OCI-LY3 (cell line): ENCODE measurements at regions not wholly inside any gene's neighbourhood (a gene's known extent, or its start where the extent isn't known, plus 50 kb on each side); places are given as distances from the start of the nearest gene placed in this dataset.

ENCODE experiments used
- H2AFZ ChIP-seq: fragments of 200-600, 300-600 bp; shearing (Covaris generic); 2 replicates; pipeline ENCODE4 v1.6.0; 2014; ENCODE audit warnings: antibody characterized with exemption, low read depth, low read length
- H3K27ac ChIP-seq: fragments of 200-600, 300-600 bp; sonication (generic); 2 replicates; pipeline ENCODE4 v1.5.1; 2014; ENCODE audit warnings: mild to moderate bottlenecking, low read length, moderate library complexity, mixed read lengths
- H3K27me3 ChIP-seq: fragments of 200-600, 300-600 bp; sonication (generic); 2 replicates; pipeline ENCODE4 v1.6.1; 2014; ENCODE audit warnings: low read depth, low read length, mixed read lengths
- H3K36me3 ChIP-seq: fragments of 200-600, 300-600 bp; sonication (generic); replicated peaks from 2 replicates; pipeline ENCODE3; 2014; ENCODE audit warnings: low read depth, low read length, mixed read lengths
- H3K4me1 ChIP-seq: fragments of 300-600, 200-600 bp; sonication (generic); 2 replicates; pipeline ENCODE4 v1.6.1; 2014; ENCODE audit warnings: low read length, mixed read lengths
- H3K4me2 ChIP-seq: fragments of 200-600, 300-600 bp; sonication (generic); 2 replicates; pipeline ENCODE4 v1.6.1; 2014; ENCODE audit warnings: low read length, mixed read lengths
- H3K4me3 ChIP-seq: fragments of 300-600, 200-600 bp; sonication (generic); 2 replicates; pipeline ENCODE4 v1.5.1; 2014; ENCODE audit warnings: antibody characterized with exemption, mild to moderate bottlenecking, low read length, moderate library complexity
- H3K79me2 ChIP-seq: fragments of 300-600, 200-600 bp; shearing (Covaris generic); 2 replicates; pipeline ENCODE4 v1.6.1; 2014; ENCODE audit warnings: mild to moderate bottlenecking, low read length, mixed read lengths
- H3K9ac ChIP-seq: fragments of 300-600, 200-600 bp; shearing (Covaris generic); 2 replicates; pipeline ENCODE4 v1.6.0; 2014; ENCODE audit warnings: mild to moderate bottlenecking, low read length, moderate library complexity
- H3K9me3 ChIP-seq: fragments of 200-600, 300-600 bp; shearing (Covaris generic); 2 replicates; pipeline ENCODE4 v1.6.1; 2014; ENCODE audit warnings: low read length, mixed read lengths; ENCODE audit not compliant: insufficient read depth
- H4K20me1 ChIP-seq: fragments of 200-600, 300-600 bp; sonication (generic); 2 replicates; pipeline ENCODE4 v1.6.1; 2016; ENCODE audit warnings: low read length, mixed read lengths; ENCODE audit not compliant: insufficient read depth
- CTCF ChIP-seq: fragments of 200-600, 300-600 bp; sonication (generic); IDR thresholded peaks from 2 replicates; pipeline ENCODE4 v1.5.1; 2014; ENCODE audit warnings: antibody characterized with exemption, low read length, low read depth
- EZH2phosphoT487 ChIP-seq: fragments of 200-600 bp; shearing (Covaris generic); IDR thresholded peaks from 2 replicates; pipeline ENCODE4 v1.6.1; 2018; ENCODE audit warnings: antibody characterized with exemption, mixed run types, low read depth

- no peak overlapping the region for H3K4me3 ChIP-seq
- H3K36me3 ChIP-seq: no peaks in the 10 kb centered on the region
These were observed 194.5 kb downstream of the ZNF608 start for GRCh38 chr5:124551939-124552279.

GRCh38 chr5:124550731-124551130, 195.7 kb downstream of the ZNF608 start:
- Histone ChIP-seq H3K27ac (no peak overlapping the region), H2AFZ (no peak overlapping the region)

More at GRCh38 chr5:124551939-124552279, 194.5 kb downstream of the ZNF608 start:
- H4K20me1 ChIP-seq: no peaks in the 10 kb centered on the region
- H3K4me2 ChIP-seq: no peak overlapping the region
- TF ChIP-seq CTCF: no peak
- TF ChIP-seq EZH2phosphoT487: no peak
- no peak overlapping the region for H3K9ac ChIP-seq
- no peak overlapping the region for H2AFZ ChIP-seq
- H3K27me3 ChIP-seq: no peaks in the 10 kb centered on the region
- H3K27ac ChIP-seq: no peak overlapping the region
- peaks cover 4% of the 10 kb centered on the region; the same call in 1 of the 2 replicates for H3K4me1 ChIP-seq
- H3K9me3 ChIP-seq: no peaks in the 10 kb centered on the region
- H3K79me2 ChIP-seq: no peaks in the 10 kb centered on the region

DNA sequence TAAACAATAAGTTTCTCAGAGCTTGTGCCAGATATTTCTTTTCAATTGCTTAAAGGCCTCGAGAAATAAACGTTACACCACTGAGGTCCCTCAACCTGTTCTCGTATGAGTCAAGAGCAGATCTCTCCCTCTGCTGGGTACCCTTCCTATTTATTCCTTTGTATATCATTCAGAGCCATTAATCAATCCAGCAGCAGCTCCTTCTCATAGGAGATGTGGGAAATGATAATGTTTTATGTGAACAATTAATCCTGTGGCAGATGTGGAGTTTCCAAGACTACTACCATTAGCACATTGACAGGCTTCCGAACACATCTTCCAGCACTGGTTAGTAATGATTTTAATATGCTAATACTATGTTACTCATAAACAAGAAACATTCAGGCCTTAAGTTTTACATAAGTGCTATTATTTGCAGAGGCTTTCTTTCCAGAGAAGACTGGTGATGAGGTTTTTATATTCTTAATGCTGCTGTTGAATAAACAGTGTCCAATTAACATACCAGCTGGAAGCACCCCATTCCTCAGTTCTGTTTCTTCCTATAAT, 196.5 kb downstream of the ZNF608 start:
- no peaks in the 10 kb centered on the region for H3K79me2 ChIP-seq
- no peaks in the 10 kb centered on the region for H4K20me1 ChIP-seq
- no peaks in the 10 kb centered on the region for H3K27me3 ChIP-seq
- no peaks in the 10 kb centered on the region for H3K36me3 ChIP-seq
- no peaks in the 10 kb centered on the region for H3K9me3 ChIP-seq
- no peak overlapping the region for H3K4me3 ChIP-seq
- peaks cover 4% of the 10 kb centered on the region; the same call in 1 of the 2 replicates for H3K4me1 ChIP-seq
- no peak overlapping the region for H2AFZ ChIP-seq
- no peak overlapping the region for H3K4me2 ChIP-seq
- no peak overlapping the region for H3K9ac ChIP-seq
- TF ChIP-seq CTCF (no peak), EZH2phosphoT487 (no peak)
- no peak overlapping the region for H3K27ac ChIP-seq

More at GRCh38 chr5:124550731-124551130, 195.7 kb downstream of the ZNF608 start:
- Histone ChIP-seq H3K4me3 (no peak overlapping the region), H3K4me2 (no peak overlapping the region), H3K27me3 (no peaks in the 10 kb centered on the region), H3K36me3 (no peaks in the 10 kb centered on the region), H3K4me1 (peaks cover 4% of the 10 kb centered on the region; the same call in 1 of the 2 replicates), H3K9ac (no peak overlapping the region), H3K9me3 (no peaks in the 10 kb centered on the region), H4K20me1 (no peaks in the 10 kb centered on the region), H3K79me2 (no peaks in the 10 kb centered on the region)
- TF ChIP-seq EZH2phosphoT487 (no peak), CTCF (no peak)

GRCh38 chr5:124546643-124547042, 199.8 kb downstream of the ZNF608 start:
- Histone ChIP-seq H3K9ac (no peak overlapping the region), H3K36me3 (no peaks in the 10 kb centered on the region), H2AFZ (no peak overlapping the region), H3K4me1 (peaks cover 5% of the 10 kb centered on the region), H3K9me3 (no peaks in the 10 kb centered on the region), H4K20me1 (no peaks in the 10 kb centered on the region), H3K27ac (no peak overlapping the region), H3K4me3 (no peak overlapping the region), H3K27me3 (no peaks in the 10 kb centered on the region), H3K4me2 (no peak overlapping the region), H3K79me2 (no peaks in the 10 kb centered on the region)
- TF ChIP-seq CTCF (no peak), EZH2phosphoT487 (no peak)
